ENCODE measurements at regions not wholly inside any gene's neighbourhood (a gene's known extent, or its start where the extent isn't known, plus 50 kb on each side); places are given as distances from the start of the nearest gene placed in this dataset.

GRCh38 chr13:91111476-91112200 is 235.8 kb upstream of the MIR17HG start:
- H3K4me3 ChIP-seq (ENCODE audit: low read depth, low read length), result no peak overlapping the region

DNA sequence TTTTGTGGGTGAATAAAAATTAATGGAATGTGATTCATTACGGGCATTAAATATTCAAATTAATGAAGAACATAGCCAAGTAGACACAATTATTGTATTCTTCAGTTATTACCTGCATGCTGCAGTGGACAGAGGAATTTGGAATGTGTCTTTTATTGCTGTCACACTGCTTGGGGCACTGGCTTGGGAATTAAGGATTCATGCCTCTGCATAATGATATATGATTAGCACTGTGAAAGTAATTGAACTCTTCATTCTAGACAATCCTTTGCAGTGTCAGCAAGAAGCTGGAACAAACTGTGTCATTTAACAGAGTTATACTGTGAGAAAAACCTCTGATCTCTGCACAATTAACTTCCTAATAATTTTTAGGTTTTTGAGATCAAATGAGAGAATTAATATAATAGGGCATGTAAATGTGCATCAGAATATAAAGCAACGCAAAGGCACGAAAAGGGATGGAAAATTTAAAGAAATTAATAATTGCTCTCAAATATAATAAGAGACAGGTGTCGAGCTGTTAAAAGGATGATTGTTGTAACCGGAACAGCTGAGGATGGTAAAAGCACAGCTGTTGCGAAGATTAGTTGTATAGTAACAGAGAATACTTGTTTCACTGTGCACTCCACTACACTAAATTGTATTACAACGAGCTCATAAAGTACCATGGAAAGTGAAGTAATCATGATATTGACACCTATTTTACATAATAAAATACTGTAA is 235.1 kb upstream of the MIR17HG start:
- no peak overlapping the region for H3K4me3 ChIP-seq (ENCODE audit: low read depth, low read length)

DNA sequence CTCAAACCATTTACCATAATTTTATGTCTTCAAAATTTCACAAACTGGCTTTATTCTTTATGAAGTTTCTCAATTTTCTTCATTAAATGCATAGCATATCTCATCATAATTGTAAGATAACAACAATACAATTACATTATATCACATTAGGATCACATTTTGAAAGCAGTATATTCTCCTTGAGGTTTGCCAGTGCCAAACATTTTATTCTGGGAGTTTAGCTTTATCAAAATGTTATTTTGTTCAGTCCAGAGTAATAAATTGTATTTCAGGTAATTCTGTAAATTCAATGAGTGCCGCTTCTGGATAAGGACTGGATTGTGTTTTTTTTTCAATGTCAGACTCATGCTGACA is 234.6 kb upstream of the MIR17HG start:
- H3K4me3 ChIP-seq (ENCODE audit: low read depth, low read length), result no peak overlapping the region

DNA sequence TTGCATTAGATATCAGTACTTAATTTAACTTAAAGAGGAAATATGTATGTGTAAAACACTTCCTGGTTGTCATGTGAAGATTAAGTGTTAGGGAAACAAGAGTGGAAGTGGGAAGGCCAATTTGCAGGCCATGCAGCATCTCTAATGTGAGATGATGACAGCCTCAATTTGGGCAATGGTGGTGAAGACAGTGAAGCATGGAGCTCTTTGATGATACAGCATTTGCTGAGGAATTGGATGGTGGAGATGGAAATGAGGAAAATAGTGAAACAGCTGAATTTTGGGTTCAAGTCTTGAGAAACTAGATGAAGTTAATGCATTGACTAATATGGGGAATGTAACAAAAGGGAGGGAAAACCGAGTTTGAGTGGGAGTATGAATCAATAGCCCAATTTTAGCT is 231.7 kb upstream of the MIR17HG start:
- no peak overlapping the region for H3K4me3 ChIP-seq (ENCODE audit: low read depth, low read length)

DNA sequence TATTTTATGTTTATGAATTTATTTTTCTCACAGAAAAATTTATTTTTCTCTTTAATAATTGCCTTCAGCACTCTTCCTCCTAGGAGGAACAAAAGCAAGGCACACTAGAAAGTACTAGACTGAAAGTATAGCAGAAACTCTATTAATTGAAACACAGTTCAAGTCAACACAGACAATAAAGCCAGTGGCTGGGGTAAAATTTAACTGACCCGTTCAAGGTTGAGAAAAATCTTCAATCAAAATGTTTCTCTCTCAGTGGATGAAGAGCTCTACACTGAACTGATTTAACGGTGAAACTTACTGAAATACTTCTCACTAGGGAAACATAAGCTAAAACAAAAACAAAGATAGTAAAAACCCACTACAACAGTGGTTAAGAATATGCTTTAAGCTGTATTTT is 230.1 kb upstream of the MIR17HG start:
- no peak overlapping the region for H3K4me3 ChIP-seq (ENCODE audit: low read depth, low read length)

- H3K4me3 ChIP-seq (ENCODE audit: low read depth, low read length), result no peak overlapping the region
Measured at GRCh38 chr13:91119643-91120042, 227.8 kb upstream of the MIR17HG start.

DNA sequence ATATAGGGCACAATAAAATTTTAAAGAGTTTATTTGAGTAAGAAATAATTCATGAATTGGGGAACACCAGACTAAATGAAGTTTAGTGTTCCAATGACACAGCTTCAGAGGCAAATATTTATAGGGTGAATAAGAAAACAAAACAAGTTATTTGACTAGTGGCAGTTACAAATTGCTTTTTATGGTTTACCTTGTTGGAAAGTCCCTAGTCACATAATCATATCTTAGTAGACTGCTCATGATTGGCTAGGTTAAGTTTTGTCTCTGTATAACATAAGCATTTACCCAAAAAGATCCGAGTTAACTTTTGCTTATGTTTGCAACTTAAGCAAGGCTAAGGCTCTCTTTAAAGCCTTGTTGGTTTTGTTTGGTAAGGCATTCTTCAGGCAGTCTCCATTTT is 224.7 kb upstream of the MIR17HG start:
- no peak overlapping the region for H3K4me3 ChIP-seq (ENCODE audit: low read depth, low read length)

DNA sequence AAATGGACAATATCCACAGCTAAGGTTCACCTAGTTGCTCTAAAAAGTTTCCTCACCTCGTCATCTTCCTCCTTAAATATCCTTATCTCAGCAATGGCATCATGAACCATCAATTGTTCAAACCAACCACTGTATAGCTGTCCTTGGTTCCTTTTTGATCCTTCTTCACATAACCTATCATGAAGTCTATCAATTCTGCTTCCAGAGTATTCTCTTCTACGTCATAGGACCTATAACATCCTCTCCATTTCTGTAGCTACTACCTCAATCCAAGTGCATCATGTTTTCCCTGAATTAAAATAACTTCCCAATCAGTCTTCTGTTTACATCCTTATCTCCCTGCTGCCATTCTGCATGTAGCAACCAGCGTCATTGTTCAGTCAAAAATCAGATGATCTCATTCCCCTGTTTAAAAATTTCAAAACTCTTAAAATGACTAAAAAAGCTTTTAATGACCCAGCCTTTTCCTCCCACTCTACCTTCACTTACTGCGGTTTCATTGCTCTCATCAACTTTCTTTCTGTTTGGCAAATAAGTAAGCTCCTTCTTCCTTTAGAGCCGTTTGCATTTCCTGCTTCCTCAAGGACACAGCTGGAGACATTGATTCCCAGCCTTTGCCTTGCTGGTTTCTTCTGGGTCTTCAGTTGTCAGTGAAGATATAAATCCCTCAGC is 223.9 kb upstream of the MIR17HG start:
- no peak overlapping the region for H3K4me3 ChIP-seq (ENCODE audit: low read depth, low read length)

GRCh38 chr13:91126806-91127205 is 220.7 kb upstream of the MIR17HG start:
- no peak overlapping the region for H3K4me3 ChIP-seq (ENCODE audit: low read depth, low read length)

DNA sequence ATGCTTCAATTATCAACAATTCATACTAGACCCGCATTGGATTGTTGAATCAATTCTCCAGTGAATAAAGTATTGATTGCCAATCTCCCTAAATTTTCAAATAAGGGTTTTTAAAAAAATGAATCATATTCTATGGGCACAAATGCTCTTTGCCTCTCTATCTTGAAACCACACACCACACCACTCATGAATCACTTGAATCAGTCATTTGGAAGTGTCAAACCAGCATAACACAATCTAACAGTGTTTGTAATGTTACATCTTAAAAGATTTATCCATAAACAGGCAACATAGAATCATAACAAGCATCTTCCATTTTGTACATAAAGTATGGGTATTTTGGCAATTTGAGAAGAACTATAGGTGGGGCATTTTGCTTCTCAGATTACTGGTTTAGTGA is 219.5 kb upstream of the MIR17HG start:
- no peak overlapping the region for H3K4me3 ChIP-seq (ENCODE audit: low read depth, low read length)

- H3K4me3 ChIP-seq (ENCODE audit: low read depth, low read length), result no peak overlapping the region
Measured at GRCh38 chr13:91132381-91132780, 215.1 kb upstream of the MIR17HG start.

GRCh38 chr13:91132786-91133185 is 214.7 kb upstream of the MIR17HG start:
- no peak overlapping the region for H3K4me3 ChIP-seq (ENCODE audit: low read depth, low read length)

DNA sequence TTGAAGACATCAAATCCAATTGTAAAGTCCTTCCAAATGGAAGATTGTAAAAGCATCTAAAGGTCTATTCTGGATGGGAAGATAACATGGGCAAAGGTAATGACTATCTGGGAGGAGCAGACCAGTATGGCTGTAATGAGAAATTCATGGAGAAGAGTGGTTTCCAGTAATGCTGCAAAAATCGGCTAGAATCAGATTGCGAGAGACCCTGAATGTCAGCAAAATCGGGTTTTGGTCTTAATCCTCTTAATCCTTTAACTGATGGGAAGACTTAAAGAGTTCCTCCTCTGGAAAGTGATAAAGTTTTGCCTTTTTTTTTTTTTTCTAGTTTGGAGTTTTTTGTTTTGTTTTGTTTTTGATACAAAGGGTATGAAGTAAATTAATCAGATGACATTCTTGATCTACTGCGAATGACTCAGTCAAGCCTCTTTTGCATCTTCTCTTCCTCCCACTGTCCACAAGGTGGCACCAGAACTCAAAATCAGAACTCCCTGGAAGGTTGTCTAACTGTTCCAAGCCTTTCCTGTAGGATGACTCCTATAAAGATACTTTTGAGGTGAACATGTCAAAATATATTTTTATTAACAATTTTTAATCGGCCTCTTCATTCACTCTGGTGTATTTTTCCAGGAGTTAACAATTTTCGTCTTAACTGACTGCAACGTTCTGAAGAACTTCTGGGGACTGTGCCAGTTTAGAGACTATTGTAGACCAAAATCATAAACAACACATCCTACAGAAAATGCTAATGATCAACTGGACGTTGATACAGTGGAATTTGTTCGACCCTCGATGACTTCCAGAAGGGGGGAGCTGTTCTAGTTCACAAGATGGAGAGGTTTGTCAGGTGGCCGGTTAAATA is 213.3 kb upstream of the MIR17HG start:
- no peak overlapping the region for H3K4me3 ChIP-seq (ENCODE audit: low read depth, low read length)

DNA sequence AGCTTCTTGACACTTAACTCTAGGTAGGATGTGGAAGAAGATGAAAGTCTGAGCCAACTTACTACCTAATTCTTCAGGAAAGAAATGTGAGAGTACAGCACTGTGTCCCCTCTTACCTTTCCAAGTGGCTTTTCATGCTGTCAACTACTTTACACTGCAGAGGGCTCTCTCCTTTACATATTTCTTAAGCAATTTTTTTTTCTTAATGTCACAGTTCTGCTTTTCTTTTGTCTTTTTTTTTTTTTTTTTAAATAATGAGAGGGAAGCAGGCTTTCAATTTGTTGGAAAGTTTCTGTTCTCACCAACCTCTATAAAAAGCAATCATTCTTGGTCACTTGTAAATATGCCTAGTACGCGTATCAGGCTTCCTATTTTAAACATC is 212.7 kb upstream of the MIR17HG start:
- no peak overlapping the region for H3K4me3 ChIP-seq (ENCODE audit: low read depth, low read length)

GRCh38 chr13:91135376-91135775 is 212.1 kb upstream of the MIR17HG start:
- H3K4me3 ChIP-seq (ENCODE audit: low read depth, low read length), result no peak overlapping the region

DNA sequence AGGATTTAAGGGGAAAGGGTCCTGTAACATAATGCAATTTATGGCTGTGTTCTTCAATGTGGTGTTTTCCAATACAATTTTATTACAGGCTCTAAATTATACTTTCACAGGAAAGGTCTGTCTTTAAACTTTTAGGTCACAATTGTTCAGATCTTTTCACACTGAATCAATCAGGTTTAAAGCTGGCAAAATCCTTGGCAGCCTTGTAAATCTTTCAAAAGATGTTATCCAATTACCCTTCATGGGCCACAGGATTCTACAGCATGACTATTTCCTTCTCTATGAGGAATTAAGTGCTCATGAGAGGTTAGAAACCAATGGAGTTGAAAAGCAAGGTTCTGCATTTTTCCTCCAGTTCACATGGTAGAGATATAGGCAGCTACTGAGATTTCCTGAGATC is 211.5 kb upstream of the MIR17HG start:
- H3K4me3 ChIP-seq (ENCODE audit: low read depth, low read length), result no peak overlapping the region

GRCh38 chr13:91136806-91137205 is 210.7 kb upstream of the MIR17HG start:
- no peak overlapping the region for H3K4me3 ChIP-seq (ENCODE audit: low read depth, low read length)

- no peak overlapping the region for H3K4me3 ChIP-seq (ENCODE audit: low read depth, low read length)
Measured at GRCh38 chr13:91139232-91139631, 208.3 kb upstream of the MIR17HG start.

DNA sequence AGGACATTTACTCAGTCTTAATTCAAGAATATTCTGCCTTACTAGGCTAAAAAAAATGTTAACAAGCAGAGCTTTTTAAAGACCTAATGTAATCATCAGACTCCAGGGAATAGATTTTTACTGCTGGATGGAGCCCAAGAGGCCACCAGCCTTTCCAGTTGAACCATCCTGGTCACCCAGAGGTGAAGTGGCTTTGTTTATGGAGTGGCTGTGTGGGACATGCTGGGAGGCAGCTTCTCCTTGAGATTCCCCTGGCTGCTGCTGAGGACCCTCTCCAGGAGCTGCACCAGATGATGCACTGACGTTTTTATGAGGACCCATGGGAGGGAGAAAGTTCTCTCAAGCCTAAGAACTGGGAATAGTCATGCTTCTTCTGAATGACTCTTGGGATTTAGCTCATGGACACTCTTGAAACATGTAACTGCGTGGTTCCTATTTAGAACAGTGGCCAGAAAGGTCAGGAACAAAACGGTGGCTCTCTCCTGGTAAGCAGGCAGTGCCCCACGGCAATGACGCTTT is 205.9 kb upstream of the MIR17HG start:
- no peak overlapping the region for H3K4me3 ChIP-seq (ENCODE audit: low read depth, low read length)

DNA sequence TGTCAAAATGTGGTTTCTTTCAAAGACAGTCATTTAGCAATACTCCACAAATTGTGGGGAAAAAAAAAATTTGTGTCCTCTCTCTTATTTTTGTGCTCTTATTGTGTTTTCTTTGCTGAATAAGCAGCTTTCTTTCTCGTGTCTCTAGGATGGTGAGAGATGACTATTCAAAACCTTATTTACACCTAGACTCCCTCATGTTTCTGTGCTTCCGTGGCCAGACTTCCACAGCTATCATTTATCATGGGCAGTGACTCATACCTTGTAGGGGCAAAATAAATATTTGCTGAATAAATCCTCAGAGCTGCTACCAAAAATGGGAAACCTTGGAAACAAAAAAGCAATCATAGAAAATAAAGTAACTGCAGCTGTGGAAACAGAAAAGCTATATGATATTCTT is 204.9 kb upstream of the MIR17HG start:
- no peak overlapping the region for H3K4me3 ChIP-seq (ENCODE audit: low read depth, low read length)

- H3K4me3 ChIP-seq (ENCODE audit: low read depth, low read length), result no peak overlapping the region
Measured at GRCh38 chr13:91144054-91144453, 203.4 kb upstream of the MIR17HG start.

Data from iPS-11a (cell line).